ENCODE measurements at regions not wholly inside any gene's neighbourhood (a gene's known extent, or its start where the extent isn't known, plus 50 kb on each side); places are given as distances from the start of the nearest gene placed in this dataset.
"Not testable (repeated sequence)": the region's sequence is repeated elsewhere in the genome, so short reads cannot be mapped to it uniquely, and the experiment has no call there.

- TF ChIP-seq E2F4 (CRISPR knock-in tag; IDR thresholded peaks at IDR 0.05; ENCODE audit: borderline replicate concordance, low read depth); CTCF (IDR thresholded peaks at IDR 0.05); NR2C2 (CRISPR knock-in tag; IDR thresholded peaks at IDR 0.05); JUN (CRISPR knock-in tag; IDR thresholded peaks at IDR 0.05); ZNF232 (CRISPR knock-in tag; IDR thresholded peaks at IDR 0.05); SOX15 (CRISPR knock-in tag; IDR thresholded peaks at IDR 0.05): not testable (repeated sequence)
Measured at GRCh38 chr16:21529060-21529658, 70.2 kb upstream of the METTL9 start.

Measured in WTC11 (cell line).